Endothelial cell of umbilical vein (primary cell): ENCODE measurements at regions not wholly inside any gene's neighbourhood (a gene's known extent, or its start where the extent isn't known, plus 50 kb on each side); places are given as distances from the start of the nearest gene placed in this dataset.

ENCODE experiments used
- BruUV-seq: library from RNA; stranded (reverse); fragments of 400-500 nt; replicated peaks from 2 replicates; lab custom pipeline; 2021; lab: Mats Ljungman, UMichigan
- CTCF ChIA-PET: fragments of 300-600, 350-600 bp; sonication (Branson Sonifier 250); formaldehyde crosslinking; loops from one replicate; lab custom pipeline; 2021; ENCODE audit warnings: antibody characterized with exemption, inconsistent platforms; lab: Charles Lee
- POLR2A ChIA-PET: fragments of 300-600, 350-600 bp; sonication (Branson Sonifier 250); formaldehyde crosslinking; loops from one replicate; lab custom pipeline; 2021; ENCODE audit warnings: antibody characterized with exemption, inconsistent platforms; lab: Charles Lee
- DNase-seq: peaks from one replicate; pipeline ENCODE4 v3.0.0-alpha.2; 2011; ENCODE audit warnings: low read depth, low spot score
- FAIRE-seq: peaks from 2 replicates; lab custom pipeline; 2011; peaks lifted over from hg19 to GRCh38; lab: Jason Lieb, UNC
- H2AFZ ChIP-seq: 2 replicates; pipeline ENCODE4 v1.6.0; 2012; ENCODE audit warnings: low read depth, low read length, control low read depth, inconsistent platforms
- H3K27ac ChIP-seq: 2 replicates; pipeline ENCODE4 v1.5.1; 2011; ENCODE audit warnings: low read depth, mild to moderate bottlenecking, control low read depth, low read length, moderate library complexity; ENCODE audit not compliant: insufficient read depth
- H3K27me3 ChIP-seq, 2 experiments: 2 replicates each; pipeline versions ENCODE4 v1.6.0 to v1.6.1; 2011; ENCODE audit warnings: low read length in 2 of 2, mixed read lengths in 1 of 2; ENCODE audit not compliant: control insufficient read depth in 2 of 2, insufficient read depth in 2 of 2
- H3K36me3 ChIP-seq, 2 experiments: 2 replicates in 1 of 2; 3 replicates in 1 of 2; pipeline ENCODE4 v1.5.1; 2011; ENCODE audit warnings: low read length in 2 of 2, mild to moderate bottlenecking in 1 of 2, moderate library complexity in 1 of 2; ENCODE audit not compliant: control insufficient read depth in 2 of 2, insufficient read depth in 2 of 2; ENCODE audit errors: extremely low read depth in 1 of 2
- H3K4me1 ChIP-seq: 3 replicates; pipeline ENCODE4 v1.5.1; 2011; ENCODE audit warnings: mild to moderate bottlenecking, low read length; ENCODE audit not compliant: control insufficient read depth, insufficient read depth; ENCODE audit errors: extremely low read depth
- H3K4me2 ChIP-seq: 2 replicates; pipeline ENCODE4 v1.6.1; 2011; ENCODE audit warnings: low read length, control low read depth, mixed read lengths; ENCODE audit not compliant: insufficient read depth
- H3K4me3 ChIP-seq, 3 experiments: fragments of 200-600 bp in 1 of 3; sonication (generic), shearing (Covaris generic) in 1 of 3; replicated peaks in 1 of 3; 2 replicates each; pipeline ENCODE4 v1.5.1; 2011 to 2016; ENCODE audit warnings: control low read depth in 3 of 3, low read length in 3 of 3, mild to moderate bottlenecking in 2 of 3, inconsistent platforms in 1 of 3, low read depth in 1 of 3, moderate library complexity in 1 of 3; ENCODE audit not compliant: insufficient read depth in 1 of 3
- H3K79me2 ChIP-seq: 2 replicates; pipeline ENCODE4 v1.6.0; 2012; ENCODE audit warnings: low read length, inconsistent platforms; ENCODE audit not compliant: control insufficient read depth, insufficient read depth
- H3K9ac ChIP-seq: replicated peaks from 2 replicates; pipeline ENCODE3; 2011; ENCODE audit warnings: low read length, control low read depth; ENCODE audit not compliant: insufficient read depth; ENCODE audit errors: extremely low read depth
- H3K9me1 ChIP-seq: replicated peaks from 3 replicates; pipeline ENCODE4 v1.6.0; 2011; ENCODE audit warnings: mild to moderate bottlenecking, low read length; ENCODE audit not compliant: control insufficient read depth, insufficient read depth; ENCODE audit errors: extremely low read depth
- H3K9me3 ChIP-seq: replicated peaks from 2 replicates; pipeline ENCODE4 v1.5.1; 2012; ENCODE audit warnings: low read length, inconsistent platforms; ENCODE audit not compliant: control insufficient read depth, insufficient read depth
- H4K20me1 ChIP-seq: replicated peaks from 2 replicates; pipeline ENCODE3; 2011; ENCODE audit warnings: mild to moderate bottlenecking, low read length; ENCODE audit not compliant: control insufficient read depth, insufficient read depth; ENCODE audit errors: extremely low read depth
- EZH2 ChIP-seq: IDR thresholded peaks from 2 replicates; pipeline ENCODE4 v1.6.1; 2012; ENCODE audit warnings: borderline replicate concordance, low read depth, mild to moderate bottlenecking, moderate library complexity, low read length, inconsistent platforms; ENCODE audit not compliant: severe bottlenecking
- FOS ChIP-seq: IDR thresholded peaks from 2 replicates; pipeline ENCODE4 v1.6.1; 2011; ENCODE audit warnings: mild to moderate bottlenecking, low read length, moderate library complexity, borderline replicate concordance; ENCODE audit not compliant: insufficient read depth
- GATA2 ChIP-seq: IDR thresholded peaks from 2 replicates; pipeline ENCODE4 v1.7.0; 2011; ENCODE audit warnings: low read depth, mild to moderate bottlenecking, moderate library complexity, mixed read lengths, low read length; ENCODE audit not compliant: insufficient read length, insufficient read depth
- JUN ChIP-seq: IDR thresholded peaks from 2 replicates; pipeline ENCODE4 v1.6.1; 2011; ENCODE audit warnings: borderline replicate concordance, low read depth; ENCODE audit not compliant: insufficient read length, insufficient read depth
- MAX ChIP-seq: IDR thresholded peaks from 2 replicates; pipeline ENCODE4 v1.6.1; 2011; ENCODE audit not compliant: insufficient read depth, insufficient read length
- MYC ChIP-seq: IDR thresholded peaks from one replicate; pipeline ENCODE4 v1.6.1; 2011; ENCODE audit warnings: mild to moderate bottlenecking, low read depth, low read length
- POLR2A ChIP-seq: IDR thresholded peaks from 2 replicates; pipeline ENCODE4 v1.6.1; 2012; ENCODE audit warnings: low read depth, mild to moderate bottlenecking, control low read depth, low read length
- POLR2AphosphoS5 ChIP-seq: IDR thresholded peaks from 2 replicates; pipeline ENCODE4 v1.6.1; 2012; ENCODE audit warnings: low read depth, mild to moderate bottlenecking, control low read depth, low read length, moderate library complexity; ENCODE audit not compliant: insufficient read depth
- dilution Hi-C: fragments of 300-500 bp; cut with MboI; formaldehyde crosslinking; loops from one replicate; pipeline ENCODE4 v1.15.0; 2019; ENCODE audit warnings: low sequenced_read_pairs; ENCODE audit not compliant: extremely low pct_ligation_motif_present
- intact Hi-C: fragments of 100-400 bp; cut with micrococcal nuclease; formaldehyde crosslinking; loops from one replicate; pipeline ENCODE4 v1.10.0; 2022
- TF ChIP-seq, protein P1 (sequence below), 2 donors: IDR thresholded peaks; 1 replicate in 1 of 2; 2 replicates in 1 of 2; pipeline ENCODE4 v1.5.1; 2011; ENCODE audit warnings: low read length in 2 of 2, mild to moderate bottlenecking in 2 of 2, moderate library complexity in 2 of 2, control low read depth in 1 of 2, inconsistent platforms in 1 of 2, low read depth in 1 of 2; ENCODE audit not compliant: insufficient read depth in 1 of 2; ENCODE audit errors: extremely low read depth in 1 of 2

DNA sequence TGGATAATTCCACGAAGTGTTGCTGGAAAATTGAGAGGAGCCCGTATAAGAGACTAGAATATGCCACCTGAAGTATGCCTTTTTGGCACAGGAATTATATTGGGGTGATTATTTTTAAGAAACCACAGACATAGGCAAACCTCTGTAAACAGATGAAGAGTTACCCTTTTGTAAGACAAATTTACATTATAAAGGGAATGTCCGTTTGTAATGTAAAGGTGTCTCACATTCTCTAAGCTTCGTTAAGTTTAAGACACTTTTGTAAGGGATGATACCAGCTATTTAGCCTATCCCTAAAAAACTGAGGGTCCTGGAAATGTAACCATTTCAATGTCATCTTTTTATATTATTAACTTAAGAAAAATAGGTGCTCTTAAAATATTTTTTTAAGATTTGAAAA lies 432.8 kb upstream of the SYT4 start:
- Histone ChIP-seq H2AFZ (no peak overlapping the region), H3K9ac (no peak overlapping the region), H3K9me3 (no peaks in the 10 kb centered on the region), H3K4me3 (no peak overlapping the region), H3K36me3 (no peaks in the 10 kb centered on the region), H4K20me1 (no peaks in the 10 kb centered on the region), H3K79me2 (no peaks in the 10 kb centered on the region), H3K27ac (no peak overlapping the region), H3K4me1 (no peaks in the 10 kb centered on the region), H3K27me3 (no peaks in the 10 kb centered on the region), H3K9me1 (no peaks in the 10 kb centered on the region), H3K4me2 (no peak overlapping the region)
- dilution Hi-C loops (no loop called here), intact Hi-C loops (no loop called here)
- no TSS peak for BruUV-seq
- TF ChIP-seq, protein P1, sequence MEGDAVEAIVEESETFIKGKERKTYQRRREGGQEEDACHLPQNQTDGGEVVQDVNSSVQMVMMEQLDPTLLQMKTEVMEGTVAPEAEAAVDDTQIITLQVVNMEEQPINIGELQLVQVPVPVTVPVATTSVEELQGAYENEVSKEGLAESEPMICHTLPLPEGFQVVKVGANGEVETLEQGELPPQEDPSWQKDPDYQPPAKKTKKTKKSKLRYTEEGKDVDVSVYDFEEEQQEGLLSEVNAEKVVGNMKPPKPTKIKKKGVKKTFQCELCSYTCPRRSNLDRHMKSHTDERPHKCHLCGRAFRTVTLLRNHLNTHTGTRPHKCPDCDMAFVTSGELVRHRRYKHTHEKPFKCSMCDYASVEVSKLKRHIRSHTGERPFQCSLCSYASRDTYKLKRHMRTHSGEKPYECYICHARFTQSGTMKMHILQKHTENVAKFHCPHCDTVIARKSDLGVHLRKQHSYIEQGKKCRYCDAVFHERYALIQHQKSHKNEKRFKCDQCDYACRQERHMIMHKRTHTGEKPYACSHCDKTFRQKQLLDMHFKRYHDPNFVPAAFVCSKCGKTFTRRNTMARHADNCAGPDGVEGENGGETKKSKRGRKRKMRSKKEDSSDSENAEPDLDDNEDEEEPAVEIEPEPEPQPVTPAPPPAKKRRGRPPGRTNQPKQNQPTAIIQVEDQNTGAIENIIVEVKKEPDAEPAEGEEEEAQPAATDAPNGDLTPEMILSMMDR (IDR thresholded peaks at IDR 0.05; ENCODE audit: extremely low read depth in 1 of 2, insufficient read depth in 1 of 2, low read depth in 1 of 2, low read length in 2 of 2): no peak
- TF ChIP-seq MYC (no peak), JUN (no peak), MAX (no peak), FOS (no peak), POLR2A (no peak), GATA2 (no peak), POLR2AphosphoS5 (no peak), EZH2 (no peak)
- no peak for FAIRE-seq
- ChIA-PET CTCF (no interaction called here), POLR2A (no interaction called here)
- no peak for DNase-seq
